ENCODE measurements at regions not wholly inside any gene's neighbourhood (a gene's known extent, or its start where the extent isn't known, plus 50 kb on each side); places are given as distances from the start of the nearest gene placed in this dataset.
"Not testable (repeated sequence)": the region's sequence is repeated elsewhere in the genome, so short reads cannot be mapped to it uniquely, and the experiment has no call there.

GRCh38 chrX:40362291-40362690 is 218.5 kb upstream of the ATP6AP2 start:
- not testable (repeated sequence) for DNase-seq

- DNase-seq, result no peak
These were observed 220.2 kb upstream of the ATP6AP2 start for GRCh38 chrX:40360557-40360956.

- no peak for DNase-seq
These were observed 221.2 kb upstream of the ATP6AP2 start for GRCh38 chrX:40359593-40359992.

GRCh38 chrX:40358994-40359393 is 221.8 kb upstream of the ATP6AP2 start:
- DNase-seq, result no peak

- DNase-seq, result no peak
These were observed 231.5 kb upstream of the ATP6AP2 start for GRCh38 chrX:40349251-40349650.

GRCh38 chrX:40346379-40346778 is 234.4 kb upstream of the ATP6AP2 start:
- DNase-seq, result no peak

- no peak for DNase-seq
These were observed 237.5 kb upstream of the ATP6AP2 start for GRCh38 chrX:40343319-40343718.

GRCh38 chrX:40340116-40340515 is 240.7 kb upstream of the ATP6AP2 start:
- DNase-seq, result no peak

- DNase-seq, result no peak
These were observed 235.6 kb upstream of the BCOR start for GRCh38 chrX:40333344-40333743.

GRCh38 chrX:40331762-40332161 is 234.0 kb upstream of the BCOR start:
- DNase-seq, result no peak

GRCh38 chrX:40331353-40331752 is 233.6 kb upstream of the BCOR start:
- no peak for DNase-seq

- no peak for DNase-seq
These were observed 231.9 kb upstream of the BCOR start for GRCh38 chrX:40329616-40330015.

- no peak for DNase-seq
These were observed 229.3 kb upstream of the BCOR start for GRCh38 chrX:40327085-40327484.

- DNase-seq, result no peak
These were observed 228.6 kb upstream of the BCOR start for GRCh38 chrX:40326186-40326965.

- DNase-seq, result no peak
These were observed 227.4 kb upstream of the BCOR start for GRCh38 chrX:40325161-40325560.

GRCh38 chrX:40323977-40324376 is 226.2 kb upstream of the BCOR start:
- DNase-seq, result no peak

GRCh38 chrX:40320819-40321218 is 223.1 kb upstream of the BCOR start:
- no peak for DNase-seq

GRCh38 chrX:40318801-40319200 is 221.0 kb upstream of the BCOR start:
- no peak for DNase-seq

GRCh38 chrX:40318076-40318475 is 220.3 kb upstream of the BCOR start:
- DNase-seq, result no peak

- DNase-seq, result no peak
These were observed 218.7 kb upstream of the BCOR start for GRCh38 chrX:40316502-40316901.

GRCh38 chrX:40314070-40314469 is 216.3 kb upstream of the BCOR start:
- DNase-seq, result no peak

GRCh38 chrX:40313269-40313668 is 215.5 kb upstream of the BCOR start:
- DNase-seq, result no peak

GRCh38 chrX:40310447-40310846 is 212.7 kb upstream of the BCOR start:
- no peak for DNase-seq

- no peak for DNase-seq
These were observed 212.3 kb upstream of the BCOR start for GRCh38 chrX:40310016-40310415.

GRCh38 chrX:40307871-40308270 is 210.1 kb upstream of the BCOR start:
- DNase-seq, result no peak
